ENCODE measurements at regions not wholly inside any gene's neighbourhood (a gene's known extent, or its start where the extent isn't known, plus 50 kb on each side); places are given as distances from the start of the nearest gene placed in this dataset.

GRCh38 chr11:70026726-70027125, 51.4 kb upstream of the ANO1 start:
- no peak for DNase-seq (ENCODE audit: low read depth in 2 of 2)

DNA sequence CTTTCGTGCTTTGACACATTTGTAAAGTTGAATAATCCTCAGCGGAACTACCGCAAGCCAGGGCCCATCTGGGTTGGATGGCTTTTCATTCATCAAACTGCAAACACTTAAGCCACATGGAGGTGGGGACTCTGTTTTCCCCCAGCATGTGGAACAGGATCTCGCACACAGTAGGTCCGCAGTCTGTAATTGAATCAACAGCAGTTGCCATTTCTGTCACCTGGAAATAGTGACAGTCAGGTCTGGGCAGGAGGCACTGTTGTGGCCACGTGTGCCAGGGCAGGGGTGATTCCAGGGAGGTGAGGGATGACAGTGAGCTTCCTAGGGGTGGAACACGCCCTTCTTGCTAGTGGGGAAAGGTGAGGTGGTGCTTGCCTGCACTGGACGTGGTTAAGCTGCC, 50.7 kb upstream of the ANO1 start:
- DNase-seq (ENCODE audit: low read depth in 2 of 2): no peak

DNA sequence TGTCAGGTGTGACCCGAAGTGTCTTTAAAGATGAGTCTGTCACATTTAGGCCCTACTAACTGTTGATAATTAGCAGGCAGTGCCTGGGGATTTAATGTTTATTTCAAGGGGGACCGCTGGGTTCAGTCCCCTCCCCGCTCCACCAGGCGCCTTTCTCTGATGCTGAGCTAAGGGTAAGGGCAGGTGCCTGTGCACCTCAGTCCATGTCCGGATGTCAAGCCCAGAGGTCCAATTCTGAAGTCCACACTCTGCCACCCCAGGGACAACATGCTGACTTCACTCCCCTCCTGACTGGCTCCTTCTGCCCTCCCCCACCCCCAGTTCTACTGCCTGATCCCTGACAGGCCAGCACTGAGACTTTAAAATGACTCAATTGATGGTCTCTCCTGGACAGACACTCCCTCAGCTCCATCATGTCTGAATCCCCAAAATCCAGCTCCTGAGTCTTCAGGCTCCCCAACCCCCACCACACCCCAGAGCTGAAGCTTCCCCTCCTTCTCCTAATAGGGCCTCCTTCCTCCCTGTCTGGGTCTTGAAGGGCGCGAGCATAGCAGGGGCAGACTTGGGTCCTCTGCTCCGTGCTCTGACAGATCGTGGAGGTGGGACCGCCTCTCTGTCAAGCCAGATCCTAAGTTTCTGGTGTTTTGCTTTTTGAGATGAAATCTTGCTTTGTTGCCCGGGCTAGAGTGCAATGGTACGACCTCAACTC, 49.8 kb upstream of the ANO1 start:
- DNase-seq (ENCODE audit: low read depth in 2 of 2): no peak

Measured in stimulated activated CD4-positive, alpha-beta T cell treated with anti-CD3 and anti-CD28 coated beads, Interleukin-15, amount 100 ng/mL, for 48 hours (primary cell).